HFFc6 (cell line): ENCODE measurements at regions not wholly inside any gene's neighbourhood (a gene's known extent, or its start where the extent isn't known, plus 50 kb on each side); places are given as distances from the start of the nearest gene placed in this dataset.

Experiments
- DNase-seq: peaks from one replicate; pipeline ENCODE4 v3.0.0-alpha.2; 2018
- H3K27ac Mint-ChIP-seq: 2 replicates; pipeline ENCODE4 v1.8.0; 2020; ENCODE audit warnings: mild to moderate bottlenecking, mixed read lengths
- H3K27me3 Mint-ChIP-seq: 2 replicates; pipeline ENCODE4 v1.8.0; 2021; ENCODE audit warnings: mild to moderate bottlenecking, moderate library complexity, mixed read lengths; ENCODE audit not compliant: insufficient read depth
- H3K36me3 Mint-ChIP-seq: 2 replicates; pipeline ENCODE4 v1.8.0; 2021; ENCODE audit warnings: low read depth, mixed read lengths
- H3K4me1 Mint-ChIP-seq: 2 replicates; pipeline ENCODE4 v1.8.0; 2020; ENCODE audit warnings: low read depth, mixed read lengths
- H3K4me3 Mint-ChIP-seq: 2 replicates; pipeline ENCODE4 v1.8.0; 2020; ENCODE audit warnings: mild to moderate bottlenecking, moderate library complexity, mixed read lengths
- H3K9me3 Mint-ChIP-seq: 2 replicates; pipeline ENCODE4 v1.8.0; 2020; ENCODE audit warnings: mild to moderate bottlenecking, mixed read lengths
- CTCF ChIP-seq: fragments of 200-600 bp; sonication (generic); IDR thresholded peaks from 2 replicates; pipeline ENCODE4 v1.5.0; 2021; ENCODE audit warnings: antibody characterized with exemption, mild to moderate bottlenecking

- Mint-ChIP-seq H3K27me3 (no peaks in the 10 kb centered on the region; the same call in 1 of the 2 replicates), H3K4me3 (no peak overlapping the region), H3K4me1 (no peaks in the 10 kb centered on the region), H3K9me3 (peaks cover 62% of the 10 kb centered on the region), H3K36me3 (no peaks in the 10 kb centered on the region), H3K27ac (no peak overlapping the region)
- no peak for DNase-seq
- no peak for TF ChIP-seq CTCF
Observed at GRCh38 chr11:115652094-115652493, 147.9 kb upstream of the CADM1 start.

GRCh38 chr11:115649461-115649860 lies 145.2 kb upstream of the CADM1 start:
- no peaks in the 10 kb centered on the region for H3K36me3 Mint-ChIP-seq
- H3K4me3 Mint-ChIP-seq: no peak overlapping the region
- no peak for TF ChIP-seq CTCF
- no peaks in the 10 kb centered on the region; the same call in 1 of the 2 replicates for H3K27me3 Mint-ChIP-seq
- no peak for DNase-seq
- no peaks in the 10 kb centered on the region for H3K4me1 Mint-ChIP-seq
- H3K27ac Mint-ChIP-seq: no peak overlapping the region
- H3K9me3 Mint-ChIP-seq: peaks cover 60% of the 10 kb centered on the region

GRCh38 chr11:115645631-115646317 lies 141.6 kb upstream of the CADM1 start:
- no peaks in the 10 kb centered on the region for H3K4me1 Mint-ChIP-seq
- H3K27ac Mint-ChIP-seq: no peak overlapping the region
- no peak overlapping the region for H3K4me3 Mint-ChIP-seq
- H3K9me3 Mint-ChIP-seq: peaks cover 64% of the 10 kb centered on the region
- H3K27me3 Mint-ChIP-seq: no peaks in the 10 kb centered on the region; the same call in 1 of the 2 replicates
- H3K36me3 Mint-ChIP-seq: no peaks in the 10 kb centered on the region
- no peak for DNase-seq
- TF ChIP-seq CTCF: no peak

GRCh38 chr11:115644856-115645255 lies 140.6 kb upstream of the CADM1 start:
- TF ChIP-seq CTCF: no peak
- Mint-ChIP-seq H3K27ac (no peak overlapping the region), H3K4me1 (no peaks in the 10 kb centered on the region), H3K9me3 (peaks cover 66% of the 10 kb centered on the region), H3K4me3 (no peak overlapping the region), H3K36me3 (no peaks in the 10 kb centered on the region), H3K27me3 (no peaks in the 10 kb centered on the region; the same call in 1 of the 2 replicates)
- no peak for DNase-seq

- TF ChIP-seq CTCF: no peak
- no peak for DNase-seq
- Mint-ChIP-seq H3K27me3 (peaks cover 3% of the 10 kb centered on the region), H3K4me1 (no peaks in the 10 kb centered on the region), H3K27ac (no peak overlapping the region), H3K4me3 (no peak overlapping the region), H3K9me3 (peaks cover 72% of the 10 kb centered on the region), H3K36me3 (no peaks in the 10 kb centered on the region)
Observed at GRCh38 chr11:115643549-115644270, 139.5 kb upstream of the CADM1 start.
